ENCODE measurements at regions not wholly inside any gene's neighbourhood (a gene's known extent, or its start where the extent isn't known, plus 50 kb on each side); places are given as distances from the start of the nearest gene placed in this dataset.
"Not testable (repeated sequence)": the region's sequence is repeated elsewhere in the genome, so short reads cannot be mapped to it uniquely, and the experiment has no call there.

DNA sequence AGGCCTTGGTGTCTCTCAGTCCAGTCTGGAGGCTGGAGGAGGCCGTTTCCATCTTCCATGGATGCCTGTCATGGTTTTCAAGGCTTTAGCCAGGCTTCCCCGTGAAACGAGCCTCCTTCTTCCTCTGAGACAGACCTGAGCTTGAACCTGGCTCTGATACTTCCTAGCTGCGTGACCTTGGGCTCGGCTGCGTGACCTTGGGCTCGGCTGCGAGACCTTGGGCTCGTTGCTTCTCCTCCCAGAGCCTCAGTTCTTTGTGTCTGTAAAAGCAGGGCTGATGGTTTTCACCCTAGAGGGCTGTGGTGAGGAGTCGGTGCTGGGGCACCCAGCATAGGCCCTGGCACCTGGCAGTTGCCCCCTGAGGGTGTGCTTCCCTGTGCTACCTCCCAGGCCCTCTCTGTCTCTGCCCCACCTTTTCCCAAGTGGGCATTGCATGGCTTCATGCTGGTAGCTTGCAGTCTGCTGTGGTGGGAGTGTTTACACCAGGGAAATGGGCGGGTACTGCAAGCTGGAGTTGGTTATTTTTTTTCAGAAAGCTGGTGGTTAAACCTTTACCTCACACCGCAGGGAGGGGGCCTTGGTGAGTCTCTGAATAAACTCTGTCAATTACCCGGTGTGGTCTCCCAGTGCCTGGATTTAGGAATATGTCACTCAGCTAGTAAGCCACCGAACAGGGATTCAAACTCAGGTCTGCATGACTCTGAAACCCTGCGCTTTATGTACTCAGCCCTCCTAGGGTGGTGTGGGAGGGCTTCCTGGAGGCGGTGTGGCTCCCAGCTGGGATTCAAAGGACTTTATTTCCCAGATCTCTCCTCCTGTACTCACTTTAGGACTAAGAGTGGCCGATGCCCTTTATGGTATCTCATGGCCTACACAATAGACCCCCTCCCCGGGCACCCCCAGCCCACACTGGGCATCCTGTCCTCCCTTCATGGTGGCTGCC lies 129.0 kb upstream of the CIBAR2 start:
- DNase-seq, result no peak

DNA sequence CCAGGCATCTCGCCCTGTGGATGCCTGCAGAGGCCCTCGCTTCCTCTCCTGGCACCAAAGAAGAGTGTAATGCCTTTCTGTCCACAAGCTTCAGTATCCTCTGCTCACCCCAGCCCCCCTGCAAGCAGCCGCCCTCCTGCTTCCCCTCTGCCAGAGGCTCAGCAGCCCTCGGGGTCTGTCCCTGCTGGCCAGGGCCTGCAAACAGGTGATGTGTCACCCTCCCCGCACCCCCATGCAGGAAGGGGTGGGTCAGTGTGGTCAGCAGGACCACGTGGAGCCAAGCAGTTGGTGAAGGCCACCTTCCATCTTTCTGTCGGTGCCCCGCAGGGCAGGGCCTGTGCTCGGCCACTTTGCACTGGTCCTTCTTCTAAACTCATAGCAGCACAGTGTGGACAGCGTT lies 129.9 kb upstream of the CIBAR2 start:
- no peak for DNase-seq

DNA sequence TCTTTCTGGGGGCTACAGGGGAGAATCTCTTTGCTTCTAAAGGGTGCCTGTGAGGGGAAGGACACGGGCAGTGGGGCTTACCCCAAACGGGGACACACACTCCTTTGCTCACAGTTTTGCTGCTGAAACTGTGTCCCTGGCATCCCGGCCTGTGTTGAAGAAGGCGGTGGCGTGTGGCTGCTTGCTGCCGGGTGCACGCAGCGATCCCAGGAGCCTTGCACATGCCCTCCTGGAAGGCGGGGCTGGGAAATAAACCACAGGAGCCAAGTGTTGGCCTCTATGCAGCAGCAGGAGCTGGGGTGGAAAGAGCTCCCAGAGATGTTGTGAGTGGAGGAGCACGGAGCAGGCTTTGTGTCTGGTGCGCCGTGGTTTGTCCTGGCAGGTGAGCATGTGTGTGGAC lies 131.0 kb upstream of the CIBAR2 start:
- no peak for DNase-seq

DNA sequence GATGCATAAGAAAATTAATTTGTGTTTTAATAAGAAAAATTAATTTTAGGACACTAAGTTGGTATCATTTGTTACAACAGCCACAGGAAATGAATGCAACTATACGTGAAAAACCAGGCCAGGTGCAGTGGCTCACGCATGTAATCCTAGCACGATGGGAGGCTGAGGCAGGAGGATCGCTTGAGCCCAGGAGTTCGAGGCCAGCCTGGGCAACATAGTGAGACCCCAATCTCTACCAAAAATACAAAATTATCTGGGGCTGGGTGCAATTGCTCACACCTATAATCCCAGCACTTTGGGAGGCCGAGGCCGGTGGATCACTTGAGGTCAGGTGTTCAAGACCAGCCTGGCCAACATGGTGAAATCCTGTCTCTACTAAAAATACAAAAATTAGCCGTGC lies 132.2 kb upstream of the CIBAR2 start:
- DNase-seq, result not testable (repeated sequence)

DNA sequence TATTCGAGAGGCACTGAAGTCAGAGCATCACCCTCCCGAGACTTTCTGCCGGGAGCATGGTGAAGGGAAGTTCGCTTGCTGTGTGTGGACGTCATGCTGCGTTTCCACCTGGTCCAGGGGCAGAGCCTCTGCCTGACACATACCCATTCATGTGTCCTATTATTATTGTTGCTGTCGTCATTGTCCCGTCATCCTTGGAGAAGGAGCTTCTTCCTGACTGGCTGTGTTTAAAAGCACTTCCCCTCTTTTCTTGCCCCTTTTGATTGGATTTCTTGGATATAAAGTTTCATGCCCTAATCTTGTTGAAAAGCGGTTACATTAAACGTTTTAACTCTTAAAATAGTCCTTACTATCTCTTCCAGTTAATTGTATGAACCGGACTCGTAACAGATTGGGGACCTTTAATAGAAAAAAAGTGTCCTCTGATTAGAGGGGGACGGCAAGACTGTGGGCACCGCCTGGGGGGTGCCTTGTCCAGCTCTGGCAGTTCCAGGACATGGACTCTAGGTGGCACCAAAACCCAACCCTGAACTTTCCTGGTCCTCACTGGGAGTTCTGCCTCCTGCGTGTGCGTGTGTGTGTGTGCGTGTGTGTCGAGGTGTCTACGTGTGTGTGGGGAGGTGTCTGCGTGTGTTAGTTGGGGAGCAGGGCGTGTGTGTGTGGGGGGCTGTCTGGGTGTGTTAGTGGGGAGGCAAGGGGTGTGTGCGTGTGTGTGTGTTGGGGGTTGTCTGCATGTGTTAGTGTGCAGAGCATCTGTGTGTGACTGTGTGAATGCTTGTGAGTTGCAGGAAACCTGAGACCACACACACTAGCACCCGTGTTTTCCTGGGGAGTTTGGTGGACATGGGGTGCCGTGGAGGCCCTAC lies 133.3 kb upstream of the CIBAR2 start:
- peak; percentile 84 for DNase-seq

DNA sequence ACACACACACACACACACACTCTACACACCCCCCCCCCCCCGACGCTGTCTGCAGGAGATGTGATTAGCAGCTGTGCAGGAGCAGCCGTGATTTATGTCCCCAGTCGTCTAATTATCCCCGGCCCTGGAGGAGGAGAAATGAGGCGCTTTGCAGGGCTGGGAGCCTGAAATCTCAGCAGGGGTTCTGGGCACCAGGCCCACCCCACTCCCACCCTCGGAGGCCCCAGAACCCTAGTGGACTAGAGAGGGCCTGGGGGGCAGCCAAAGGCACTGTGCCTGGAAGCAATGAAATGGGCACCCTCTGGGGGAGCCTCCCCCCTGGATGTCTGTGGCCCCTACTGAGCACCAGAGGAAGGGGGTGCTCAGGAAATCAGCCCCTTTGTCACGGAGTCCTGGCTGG lies 134.2 kb upstream of the CIBAR2 start:
- no peak for DNase-seq

DNA sequence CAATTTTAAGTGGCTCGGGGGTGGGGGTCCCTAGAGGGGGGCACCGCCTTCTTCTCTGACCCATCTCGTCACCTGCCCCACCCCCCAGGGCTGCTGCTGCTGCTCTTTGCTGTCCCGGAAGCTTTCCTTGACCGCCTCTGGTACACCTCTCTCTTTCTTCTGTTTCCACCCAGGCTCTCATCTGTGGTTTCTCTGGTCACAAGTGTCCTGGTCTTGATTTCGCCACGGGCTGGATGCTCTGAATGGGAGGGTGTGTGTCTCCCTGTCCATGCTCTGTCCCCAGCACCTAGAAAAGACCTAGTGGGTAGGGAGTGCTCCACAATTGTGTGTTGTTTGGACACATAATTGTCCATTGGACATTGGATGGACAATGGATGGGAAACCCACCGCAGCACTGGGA lies 134.7 kb upstream of the CIBAR2 start:
- no peak for DNase-seq

DNA sequence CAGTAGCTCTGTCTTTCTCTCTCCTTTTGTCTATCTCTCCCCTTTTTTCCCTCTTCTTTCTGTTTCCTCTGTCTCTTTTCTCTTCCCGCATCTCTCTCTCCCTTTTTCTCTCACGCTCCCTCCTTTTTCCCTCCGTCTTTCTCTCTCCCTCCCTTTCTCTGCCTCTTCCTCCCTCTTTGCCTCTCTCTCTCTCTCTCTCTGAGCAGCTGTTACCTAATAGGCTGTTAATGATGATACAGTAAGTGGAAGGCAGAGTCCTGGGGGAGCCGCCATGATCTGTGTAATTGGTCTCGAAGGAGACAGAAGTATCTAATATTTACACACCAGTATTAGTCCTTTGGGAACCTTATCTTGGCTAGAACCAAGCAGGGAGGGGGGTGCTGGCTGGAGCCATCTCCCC lies 136.1 kb upstream of the CIBAR2 start:
- no peak for DNase-seq

DNA sequence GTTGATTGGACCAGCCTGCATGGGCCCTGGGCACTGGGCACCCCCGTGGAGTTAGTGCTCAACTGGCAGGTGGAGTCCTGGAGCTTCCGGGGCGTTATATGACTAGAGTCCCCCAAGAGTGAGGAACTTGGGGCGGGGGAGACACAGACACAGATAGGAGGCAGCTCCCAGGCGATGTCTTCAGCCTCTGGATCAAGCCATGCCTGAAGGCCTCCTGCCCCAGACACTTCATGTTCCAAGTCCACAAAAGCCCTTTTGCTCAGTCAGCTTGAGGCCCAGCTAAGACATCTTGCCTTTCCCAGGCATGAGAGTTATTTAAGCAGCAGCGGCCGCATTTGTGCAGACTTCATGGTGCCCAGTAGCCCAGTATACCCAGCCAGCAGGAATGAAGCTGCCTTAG lies 136.6 kb upstream of the CIBAR2 start:
- no peak for DNase-seq

DNA sequence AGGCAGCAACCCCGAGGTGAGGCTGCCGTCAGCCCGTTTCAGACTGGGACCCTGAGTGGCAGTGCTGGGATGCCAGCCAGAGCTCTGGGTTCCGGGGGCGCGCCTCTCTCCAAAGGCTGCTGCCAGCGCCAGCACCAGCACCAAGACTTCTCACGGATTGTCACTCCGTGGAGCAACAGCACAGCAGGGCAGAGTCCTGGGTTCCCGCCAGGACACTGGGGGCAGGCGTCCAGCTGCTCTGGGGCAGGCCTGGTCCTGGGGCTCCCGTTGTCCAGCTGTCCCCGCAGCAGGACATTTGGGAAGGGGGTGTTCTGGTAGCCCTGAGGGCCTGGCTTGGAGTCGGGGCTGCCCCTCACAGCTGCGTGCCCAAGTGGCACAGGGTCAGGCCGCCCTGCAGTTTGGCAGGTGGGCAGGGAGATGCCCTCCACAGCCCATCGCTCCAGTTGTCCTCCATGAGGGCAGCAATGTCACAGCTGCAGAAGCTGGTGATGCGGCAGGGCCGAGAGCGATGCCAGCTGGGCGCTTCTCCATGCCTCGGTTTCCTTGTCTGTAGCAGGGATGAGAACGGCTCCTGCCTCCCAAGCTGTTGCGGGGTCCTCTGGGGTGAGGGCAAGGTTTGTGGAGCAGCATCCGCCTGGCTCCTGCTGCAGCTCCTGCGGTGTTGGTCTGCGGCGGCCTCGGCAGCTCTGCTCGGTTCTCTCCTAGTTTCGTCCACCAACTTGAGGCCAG lies 137.3 kb upstream of the CIBAR2 start:
- DNase-seq, result no peak

DNA sequence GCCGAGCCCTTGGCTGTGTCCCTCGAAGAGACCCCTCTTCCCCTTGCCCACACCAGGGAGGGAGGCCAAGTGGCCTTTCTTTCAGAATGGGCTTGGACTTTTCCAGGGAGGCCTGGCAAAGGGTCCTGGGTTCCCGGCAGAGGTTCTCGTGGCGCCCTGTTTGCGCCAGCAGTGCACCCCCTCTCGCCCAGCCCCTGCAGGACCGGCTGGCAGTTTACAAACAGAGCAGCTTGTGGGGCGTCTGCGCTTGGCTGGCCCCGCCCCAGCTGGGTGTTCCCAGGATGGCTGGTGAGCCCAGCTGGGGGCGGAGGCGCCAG lies 137.8 kb upstream of the CIBAR2 start:
- DNase-seq, result no peak

DNA sequence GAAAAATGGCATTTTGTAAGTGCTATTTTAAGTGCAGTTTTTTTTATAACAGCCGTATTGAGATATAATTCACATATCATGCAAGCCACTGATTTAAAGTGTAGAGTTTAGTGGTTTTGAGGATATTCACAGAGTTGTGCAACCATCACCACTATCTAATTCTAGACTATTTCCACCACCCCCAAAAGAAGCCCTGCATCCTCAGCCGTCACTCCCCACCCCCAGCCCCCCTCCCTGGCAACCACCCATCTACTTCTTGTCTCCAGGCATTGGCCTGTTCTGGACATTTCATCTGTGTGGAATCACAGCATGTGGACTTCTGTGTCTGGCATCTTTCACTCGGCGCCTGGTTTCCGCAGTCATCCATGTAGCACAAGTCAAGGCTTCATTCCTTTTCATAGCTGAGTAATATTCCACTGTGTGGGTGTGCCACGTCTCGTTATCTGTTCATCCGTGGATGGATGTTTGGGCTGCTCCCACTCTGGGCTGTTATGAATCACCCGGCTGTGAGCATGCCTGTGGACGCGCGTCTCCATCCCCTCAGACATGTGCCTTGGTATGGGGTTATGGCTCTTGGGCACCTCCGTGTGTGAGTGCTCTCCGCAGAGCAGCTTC lies 138.4 kb upstream of the CIBAR2 start:
- no peak for DNase-seq

DNA sequence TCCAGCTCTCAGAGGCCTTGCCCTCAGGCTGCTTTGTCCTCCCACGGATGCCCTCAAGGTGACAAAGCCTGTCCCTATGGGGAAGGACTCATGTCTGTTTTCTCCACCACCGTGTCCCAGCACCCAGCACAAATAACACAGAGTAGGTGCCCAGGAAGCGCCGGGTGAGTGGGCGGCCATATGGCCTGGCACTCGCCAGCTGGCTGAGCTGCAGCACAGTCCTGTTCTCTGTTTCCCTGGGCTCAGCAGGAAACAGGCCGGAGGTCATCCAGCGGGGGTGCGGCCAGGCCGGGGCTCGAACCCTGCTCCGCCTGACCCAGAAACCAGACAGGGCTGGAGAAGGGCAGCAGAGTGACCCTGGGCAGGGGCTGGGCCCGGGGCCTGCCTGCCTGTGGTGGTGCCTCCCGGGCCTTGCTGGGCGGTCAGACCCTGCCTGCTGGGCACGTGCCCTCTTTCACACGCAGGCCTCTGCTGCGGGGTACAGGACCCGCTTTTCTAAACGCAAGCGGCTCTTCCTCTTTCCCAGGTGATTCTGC lies 139.0 kb upstream of the CIBAR2 start:
- no peak for DNase-seq

DNA sequence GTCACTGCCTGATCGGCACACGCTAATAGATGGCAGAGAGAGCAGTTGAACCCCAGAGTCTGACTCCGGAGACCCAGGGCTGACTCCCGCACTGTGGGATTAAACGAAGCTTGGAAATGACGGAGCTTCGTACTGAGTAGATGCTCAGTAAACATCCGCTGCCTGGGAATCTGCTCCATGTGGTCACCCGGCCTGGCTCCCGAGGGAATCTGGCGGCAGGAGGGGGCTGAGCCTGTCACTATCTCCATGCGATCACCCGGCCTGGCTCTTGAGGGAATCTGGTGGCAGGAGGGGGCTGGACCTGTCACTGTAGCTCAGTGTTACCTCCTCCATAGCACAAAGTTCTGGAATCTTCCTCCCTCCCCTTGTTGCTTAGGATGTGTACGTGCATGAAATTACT lies 139.7 kb upstream of the CIBAR2 start:
- DNase-seq, result no peak

DNA sequence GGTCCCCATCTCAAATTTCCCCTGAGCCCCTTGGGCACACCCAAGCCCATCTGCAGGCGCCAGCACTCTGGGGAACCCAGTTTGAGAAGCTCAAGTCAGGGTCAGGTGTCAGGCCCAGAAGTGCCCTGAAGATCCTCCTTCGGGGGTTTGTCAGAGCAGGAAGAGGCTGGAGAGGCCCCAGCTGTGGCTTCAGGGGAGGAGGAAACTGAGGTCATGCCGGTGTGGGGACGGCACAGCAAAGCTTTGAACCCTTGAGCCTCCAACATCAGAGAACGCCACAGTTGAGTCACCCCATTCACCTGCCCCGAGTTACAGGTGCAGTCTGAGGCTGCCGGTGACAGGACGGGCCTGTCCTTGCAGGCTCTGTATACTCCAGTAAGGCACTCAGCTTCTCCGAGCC lies 140.2 kb upstream of the CIBAR2 start:
- DNase-seq, result no peak

DNA sequence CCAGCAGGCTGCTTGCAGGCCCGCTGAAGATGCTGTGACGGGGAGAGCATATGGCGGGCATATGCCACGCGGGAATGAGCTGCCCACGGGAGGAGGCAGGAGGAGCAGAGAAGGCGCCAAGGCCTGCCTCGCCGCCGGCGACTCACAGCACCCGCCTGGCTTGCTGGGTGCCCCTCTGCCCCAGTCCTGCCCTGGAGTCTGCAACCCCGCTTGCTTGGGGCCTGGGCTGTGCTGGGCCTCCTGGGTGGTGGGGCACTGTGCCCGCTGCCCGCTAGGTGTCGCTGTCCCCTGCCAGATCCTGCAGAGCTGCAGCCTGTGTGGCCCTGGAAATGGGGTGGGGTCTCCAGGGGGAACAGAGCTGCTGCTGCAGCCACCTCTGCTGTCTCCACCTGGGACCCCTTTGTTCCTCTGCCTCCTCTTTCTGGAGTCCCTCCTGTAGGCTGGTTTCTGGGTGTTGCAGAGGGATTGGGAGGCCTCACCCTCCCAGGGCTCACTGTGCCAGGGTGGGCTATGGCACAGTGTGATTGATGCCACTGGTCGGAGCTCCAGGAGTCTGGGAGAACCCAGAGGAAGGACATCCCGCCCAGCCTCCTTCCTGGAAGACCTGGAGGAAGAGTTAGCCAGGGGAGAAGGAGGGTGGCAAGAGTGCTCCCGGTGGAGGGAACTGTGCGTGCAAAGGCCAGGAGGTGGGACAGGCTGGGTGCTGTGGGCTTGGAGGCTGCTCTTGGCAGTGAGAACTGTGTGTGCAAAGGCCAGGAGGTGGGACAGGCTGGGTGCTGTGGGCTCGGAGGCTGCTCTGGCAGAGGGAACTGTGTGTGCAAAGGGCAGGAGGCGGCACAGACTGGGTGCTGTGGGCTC lies 141.0 kb upstream of the CIBAR2 start:
- DNase-seq, result no peak

DNA sequence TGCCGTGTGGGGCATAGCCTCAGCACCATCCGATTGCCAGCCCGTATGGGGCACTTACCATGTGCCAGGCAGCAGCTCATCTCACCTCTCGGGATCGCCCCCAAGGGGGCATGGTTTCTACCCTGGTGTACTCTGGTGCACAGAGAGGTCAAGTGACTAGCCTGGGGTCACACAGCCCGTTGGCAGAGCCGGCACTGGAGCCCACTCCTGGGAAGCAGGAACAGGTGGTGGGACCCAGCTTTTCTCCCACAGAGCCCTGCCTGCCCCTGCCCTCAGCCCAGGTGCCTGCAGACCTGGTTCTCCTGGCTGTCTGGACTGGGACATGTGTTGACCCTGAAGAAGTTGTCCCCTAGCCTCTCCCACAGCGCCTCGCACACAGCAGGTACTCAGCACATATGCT lies 141.8 kb upstream of the CIBAR2 start:
- DNase-seq, result no peak

DNA sequence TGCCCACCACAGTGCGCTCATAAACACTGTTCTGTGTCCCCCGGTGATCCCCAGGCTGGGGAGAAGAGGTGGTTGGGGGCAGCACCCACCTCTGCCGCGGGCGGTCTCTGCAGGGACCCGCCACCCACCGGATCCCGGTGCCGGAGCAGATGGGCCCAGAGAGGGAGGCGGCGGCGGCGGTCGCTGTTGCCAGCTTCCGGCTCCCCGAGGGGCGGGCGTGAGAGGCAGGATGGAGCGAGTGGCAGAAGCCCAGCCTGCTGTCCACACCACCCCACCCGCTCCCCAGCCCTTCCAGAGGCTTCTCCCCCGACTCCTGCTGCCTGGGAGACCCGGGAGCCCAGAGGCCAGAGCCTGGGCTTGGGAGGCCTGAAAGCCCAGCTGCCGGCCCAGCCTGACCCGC lies 142.6 kb upstream of the CIBAR2 start:
- no peak for DNase-seq

DNA sequence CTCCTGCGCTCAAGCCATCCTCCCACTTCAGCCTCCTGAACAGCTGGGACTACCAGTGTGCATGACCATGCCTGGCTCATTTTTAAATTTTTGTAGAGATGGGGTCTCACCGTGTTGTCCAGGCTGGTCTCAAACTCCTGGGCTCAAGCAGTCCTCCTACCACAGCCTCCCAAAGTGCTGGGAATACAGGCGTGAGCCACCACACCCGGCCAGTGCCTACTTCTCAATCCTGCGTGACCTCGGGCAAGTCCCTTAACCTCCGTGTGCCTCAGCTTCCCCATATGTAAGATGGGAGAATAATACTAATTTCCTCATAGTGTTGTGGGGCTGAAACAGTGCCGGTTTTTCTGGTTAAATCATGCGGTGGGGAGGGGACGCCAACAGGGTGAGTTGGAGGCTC lies 143.5 kb upstream of the CIBAR2 start:
- DNase-seq, result no peak

DNA sequence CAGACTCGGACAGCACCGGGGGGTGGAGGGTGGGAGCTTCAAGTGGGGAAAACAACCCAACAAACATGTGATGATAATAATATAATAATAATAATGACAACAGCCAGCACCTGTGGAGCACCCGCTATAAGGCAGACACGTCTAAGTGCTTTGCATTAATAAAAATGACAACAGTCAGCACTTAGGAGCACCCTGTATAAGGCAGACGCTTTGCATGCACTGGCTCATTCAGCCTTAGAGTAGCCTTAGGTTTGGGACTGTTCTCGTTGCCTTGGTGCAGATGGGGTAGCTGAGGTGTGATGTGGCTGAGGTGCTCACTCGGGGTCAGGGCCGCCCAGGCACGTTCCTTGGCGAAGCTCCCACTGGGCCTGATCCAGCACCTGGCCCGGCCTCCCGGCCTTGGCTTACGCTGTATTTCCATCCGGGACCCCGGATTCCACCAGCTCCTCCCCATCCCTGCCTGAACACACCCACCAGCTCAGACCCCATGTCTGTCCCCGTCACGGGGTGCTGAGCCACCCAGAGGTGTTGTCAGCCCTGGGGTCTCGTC lies 144.0 kb upstream of the CIBAR2 start:
- no peak for DNase-seq

DNA sequence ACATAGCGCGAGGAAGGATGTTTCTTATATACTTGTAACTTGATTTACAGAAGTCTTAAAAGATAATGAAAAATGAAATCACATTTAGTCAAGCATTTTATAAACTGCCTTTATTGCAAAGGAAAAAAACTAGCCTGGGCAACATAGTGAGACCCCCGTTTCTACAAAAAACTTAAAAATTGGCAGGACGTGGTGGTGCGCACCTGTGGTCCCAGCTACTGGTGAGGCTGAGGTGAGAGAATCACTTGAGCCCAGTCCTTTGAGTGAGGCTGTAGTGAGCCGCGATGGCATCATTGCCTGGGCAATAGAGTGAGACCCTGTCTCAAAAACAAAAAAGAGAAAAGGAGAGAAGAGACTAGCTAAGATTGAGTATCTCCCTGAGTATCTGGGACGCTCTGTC lies 145.2 kb upstream of the CIBAR2 start:
- no peak for DNase-seq

DNA sequence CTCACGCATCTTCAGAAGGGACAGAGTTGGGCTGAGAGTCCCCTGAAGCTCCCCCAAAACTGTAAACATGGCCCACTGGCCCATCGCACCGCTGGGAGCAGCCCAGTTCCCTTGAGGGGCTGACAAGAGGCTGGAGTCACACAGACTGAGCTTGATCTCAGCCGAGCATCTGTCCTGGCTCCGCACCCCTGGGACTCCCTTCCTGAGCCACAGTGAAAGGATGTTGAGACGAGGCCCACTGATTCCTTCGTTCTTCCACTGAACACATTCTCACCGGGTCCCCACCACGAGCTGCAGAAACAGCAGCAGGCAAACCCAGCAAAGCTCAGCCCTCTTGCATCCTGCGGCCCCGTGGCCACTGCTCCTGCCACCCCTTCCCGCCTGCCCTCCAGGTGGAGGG lies 145.9 kb upstream of the CIBAR2 start:
- no peak for DNase-seq

Data from right hindlimb (tissue), 1 donor.